Stimulated activated CD8-positive, alpha-beta memory T cell treated with anti-CD3 and anti-CD28 coated beads, Interleukin-7, amount 100 ng/mL, for 24 hours (primary cell): ENCODE measurements at regions not wholly inside any gene's neighbourhood (a gene's known extent, or its start where the extent isn't known, plus 50 kb on each side); places are given as distances from the start of the nearest gene placed in this dataset.

ENCODE experiments used
- DNase-seq: peaks from one replicate; pipeline ENCODE4 v3.0.0-alpha.2; 2020; ENCODE audit warnings: low read depth

- DNase-seq: no peak
Measured at GRCh38 chr6:2535506-2535905, 215.2 kb downstream of the MYLK4 start.

DNA sequence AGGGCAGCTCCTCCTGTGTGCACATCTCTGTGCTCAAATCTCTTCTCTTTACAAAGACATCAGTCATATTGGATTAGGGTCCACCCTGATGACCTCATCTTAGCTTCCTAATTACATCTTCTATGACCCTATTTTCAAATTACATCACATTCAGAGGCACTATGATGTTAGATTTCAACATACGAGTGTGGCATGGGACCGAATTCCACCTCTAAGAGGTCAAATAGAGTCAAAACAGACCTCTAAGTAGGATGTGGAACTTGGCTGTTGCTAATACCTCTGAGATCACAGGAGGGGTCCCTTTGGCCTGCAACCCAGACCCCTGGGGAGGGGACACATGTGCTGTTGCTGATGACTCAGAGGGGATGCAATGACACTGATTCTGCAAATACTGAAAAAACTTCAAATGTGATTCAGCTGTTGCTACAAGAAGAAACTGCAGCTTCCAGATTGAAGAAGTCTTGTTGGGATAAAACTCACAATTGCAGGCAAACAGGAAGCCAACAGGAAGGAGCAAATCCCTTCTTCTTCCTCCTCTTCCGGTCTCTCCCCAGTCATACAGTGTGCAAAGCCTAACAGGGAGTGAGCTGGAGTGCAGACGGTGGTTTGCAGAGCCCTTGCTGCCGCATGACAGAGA, 216.2 kb downstream of the MYLK4 start:
- DNase-seq: no peak

DNA sequence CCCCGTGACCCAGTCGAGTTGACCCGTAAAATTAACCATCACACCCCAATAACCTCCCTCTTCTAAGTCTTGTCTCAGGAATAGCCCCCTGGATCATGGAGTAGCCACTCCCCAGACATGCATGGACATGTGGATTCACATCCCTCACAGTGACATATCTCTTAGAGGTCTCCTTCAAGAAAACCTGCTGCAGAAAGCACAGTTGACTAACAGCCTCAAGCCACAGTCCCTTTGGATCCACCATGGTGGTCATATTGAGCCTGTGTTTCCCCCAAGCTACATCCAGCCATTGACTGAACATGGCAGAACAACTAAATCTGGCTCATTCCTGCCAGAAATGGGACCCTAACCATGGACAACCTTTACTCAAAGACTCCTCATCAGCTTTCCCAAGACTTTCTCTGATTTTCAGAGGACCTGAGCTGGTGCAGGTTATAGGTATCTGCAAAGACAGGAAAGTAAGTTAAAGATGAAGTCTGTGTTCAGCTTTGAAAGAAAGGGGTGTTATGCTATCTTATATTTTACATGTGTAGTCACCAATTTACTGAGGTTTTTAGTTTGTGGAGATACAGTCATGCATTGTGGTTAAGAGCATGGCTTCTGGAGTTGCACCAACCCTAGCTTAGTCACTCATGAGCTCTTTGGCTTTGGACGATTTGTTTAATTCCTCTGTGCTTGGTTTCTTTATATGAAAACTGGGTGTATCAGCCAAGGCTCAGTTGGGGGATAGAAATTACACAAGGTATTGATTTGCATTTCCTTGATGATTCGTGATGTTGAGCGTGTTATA, 219.1 kb downstream of the MYLK4 start:
- DNase-seq: no peak

DNA sequence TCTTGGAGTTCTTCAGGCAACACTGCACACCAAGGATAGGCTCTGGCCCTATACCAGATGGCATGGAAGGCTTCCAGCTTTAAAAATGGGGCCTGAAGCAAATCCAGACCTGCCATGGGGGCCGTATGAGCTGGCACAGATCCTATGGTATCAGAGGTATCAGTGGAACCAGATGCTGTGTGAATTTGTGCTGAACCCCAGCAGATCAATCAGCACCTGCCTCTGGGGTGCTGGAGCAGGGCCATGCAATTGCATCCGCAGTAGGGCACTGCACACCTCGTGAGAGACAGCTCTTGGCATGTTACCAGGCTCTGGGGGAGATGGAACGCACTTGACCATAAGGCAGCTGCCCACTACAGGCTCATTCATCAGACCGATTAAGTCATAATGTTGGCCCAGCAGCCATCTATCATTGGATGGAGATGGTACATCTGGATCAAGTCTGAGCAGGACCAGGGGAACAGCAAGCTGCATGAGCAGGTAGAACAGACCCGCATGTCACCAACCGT, 221.5 kb downstream of the MYLK4 start:
- DNase-seq: no peak

DNA sequence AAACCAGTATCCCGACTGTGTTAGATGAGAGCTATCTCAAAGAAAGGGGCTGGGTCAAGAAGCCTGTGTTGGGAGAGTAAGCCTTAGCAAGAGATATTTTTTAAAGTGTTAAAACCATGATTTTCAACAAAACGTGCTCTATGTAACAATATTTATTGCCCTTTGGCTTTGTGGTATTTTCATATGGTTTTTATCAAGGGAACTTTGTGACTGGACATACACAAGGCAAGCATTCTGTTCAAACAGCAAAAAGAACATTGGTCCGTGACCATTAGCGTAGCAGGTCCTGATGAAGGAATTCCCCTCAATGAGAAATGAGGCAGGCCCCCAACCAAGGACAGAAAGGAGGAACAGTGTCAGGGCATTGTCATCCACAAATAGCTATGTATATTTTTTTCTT, 222.6 kb downstream of the MYLK4 start:
- DNase-seq: no peak

GRCh38 chr6:2526766-2527165, 224.0 kb downstream of the MYLK4 start:
- no peak for DNase-seq

DNA sequence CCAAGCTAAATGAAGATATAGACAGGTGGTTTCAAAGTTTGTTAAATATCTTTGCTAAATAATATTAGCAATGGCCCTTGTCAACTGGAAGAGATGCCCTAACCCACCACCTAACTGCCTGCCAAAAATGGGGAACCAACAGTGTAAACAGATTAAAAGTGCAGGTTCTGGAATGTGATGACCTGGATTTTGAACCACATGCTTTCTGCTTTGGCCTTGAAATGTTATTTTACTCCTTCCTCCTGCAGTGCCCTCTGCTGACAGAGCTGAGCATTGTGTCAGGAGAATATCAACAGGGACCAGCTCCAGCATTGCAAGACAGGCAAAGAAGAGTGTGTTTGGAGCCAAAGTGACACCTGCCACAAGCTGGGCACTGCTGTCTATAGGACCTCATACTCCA, 226.6 kb downstream of the MYLK4 start:
- no peak for DNase-seq

DNA sequence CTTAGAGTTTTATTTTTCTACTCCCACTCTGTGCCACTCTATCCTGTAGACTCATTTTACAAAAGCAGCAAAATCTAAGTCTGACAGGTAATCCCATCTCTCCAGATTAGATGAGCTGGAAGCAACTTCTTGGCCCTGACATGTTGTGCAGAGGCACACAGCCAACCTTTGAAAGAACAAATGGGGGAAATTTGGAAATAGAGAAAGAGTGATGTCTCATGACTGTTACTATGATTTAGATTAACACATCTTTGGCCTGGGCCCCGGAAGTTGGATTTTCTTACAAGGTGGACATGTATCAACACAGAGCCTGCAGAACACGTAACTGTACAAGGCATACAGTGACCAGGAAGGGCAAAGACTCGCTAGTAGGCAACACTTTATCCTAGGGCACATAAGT, 227.7 kb downstream of the MYLK4 start:
- no peak for DNase-seq

GRCh38 chr6:2522521-2522920, 228.2 kb downstream of the MYLK4 start:
- DNase-seq: no peak

GRCh38 chr6:2517855-2518473, 232.8 kb downstream of the MYLK4 start:
- no peak for DNase-seq

DNA sequence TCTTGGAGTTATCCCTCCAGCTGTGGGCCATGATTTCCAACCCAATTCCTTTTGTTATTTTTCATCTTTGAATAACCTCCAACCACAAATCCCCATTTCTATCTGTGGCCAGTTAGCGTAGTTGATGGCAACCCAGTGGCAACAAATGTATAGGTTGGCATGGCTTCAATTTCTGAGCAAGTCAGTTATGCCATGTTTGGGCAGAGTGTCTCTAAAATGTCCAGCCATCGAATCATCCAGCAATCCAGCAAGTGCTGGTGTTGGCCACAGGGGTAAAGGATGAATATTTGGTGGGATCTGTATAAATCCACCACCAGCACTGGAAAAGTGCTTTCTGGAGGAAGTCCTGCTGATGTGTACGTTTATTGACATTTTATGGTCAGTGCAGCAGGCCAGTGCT, 233.3 kb downstream of the MYLK4 start:
- DNase-seq: no peak

DNA sequence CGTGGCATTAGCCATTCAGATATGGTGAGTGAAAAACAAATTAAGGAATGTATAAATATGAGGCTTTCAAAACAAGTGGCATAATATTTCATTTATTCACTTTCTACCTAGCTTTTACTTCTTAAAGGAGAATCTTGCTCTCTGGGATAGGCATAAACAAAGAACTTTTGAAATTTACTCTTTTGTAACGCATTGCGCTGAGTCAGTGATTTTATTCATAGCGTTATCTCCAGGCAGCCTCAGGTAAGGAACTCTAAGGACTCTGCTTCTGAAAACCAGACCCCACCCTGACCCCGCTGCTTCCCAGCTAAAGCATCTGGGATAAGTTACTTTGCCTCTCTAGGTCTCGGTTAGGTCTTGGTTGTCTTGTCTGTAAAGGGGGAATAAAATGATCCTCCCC, 234.7 kb downstream of the MYLK4 start:
- no peak for DNase-seq

- no peak for DNase-seq
Measured at GRCh38 chr6:2514965-2515543, 235.7 kb downstream of the MYLK4 start.

DNA sequence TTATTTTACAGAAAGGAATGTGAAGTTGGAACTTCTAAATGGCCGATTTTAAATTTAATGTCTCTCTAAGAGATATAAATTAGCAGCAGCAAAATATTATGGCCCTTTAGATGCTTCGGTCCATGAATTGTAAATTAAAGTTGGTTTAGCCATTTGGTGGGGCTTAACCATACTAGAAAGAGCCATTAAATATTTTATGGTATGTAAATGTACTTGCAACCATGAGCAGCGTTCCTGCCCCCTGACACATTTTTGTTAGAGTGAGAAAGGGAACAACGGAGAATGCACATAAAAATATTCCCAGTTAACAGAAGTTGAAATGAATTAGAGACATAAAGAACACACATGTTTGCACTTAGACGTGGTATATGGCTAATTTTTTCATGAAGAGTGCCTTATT, 237.9 kb downstream of the MYLK4 start:
- DNase-seq: no peak

DNA sequence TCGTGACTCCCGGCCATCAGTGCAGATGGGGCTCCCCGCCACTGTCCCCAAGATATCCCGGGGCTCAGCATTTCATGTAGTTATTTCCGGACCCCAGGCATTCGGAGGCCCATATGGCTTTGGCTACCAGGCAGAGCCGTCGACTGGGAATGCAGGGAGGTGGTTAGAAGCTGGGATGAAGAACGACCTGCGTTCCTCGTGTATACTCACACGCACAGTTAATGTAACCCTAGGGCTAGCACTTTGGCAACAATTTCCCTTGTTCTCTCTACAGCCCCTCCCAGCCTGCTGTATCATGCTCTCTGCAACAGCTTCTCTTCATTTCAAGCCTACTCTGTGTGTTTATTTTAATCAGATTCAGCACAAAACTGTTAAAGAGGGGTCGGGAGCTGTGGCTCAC, 240.4 kb downstream of the MYLK4 start:
- DNase-seq: no peak

DNA sequence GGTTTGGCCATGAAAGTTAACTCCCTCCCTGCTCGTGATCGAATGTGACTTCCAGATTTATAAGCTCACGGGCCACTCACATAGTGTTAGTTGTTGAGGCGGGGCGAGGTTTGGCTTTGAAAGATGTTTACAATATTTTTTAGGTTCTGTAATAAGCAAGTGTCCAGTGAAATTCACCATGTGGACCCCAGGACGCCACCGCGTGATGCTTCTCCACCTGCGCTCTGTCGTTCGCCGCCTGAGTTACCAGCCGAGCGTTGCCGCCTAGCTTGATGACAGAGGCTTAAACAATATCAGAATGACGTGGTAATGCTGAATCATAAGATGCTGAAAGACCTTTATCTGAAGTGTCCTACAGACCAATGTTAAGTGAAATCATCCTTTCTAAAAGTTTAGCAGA, 241.0 kb downstream of the MYLK4 start:
- no peak for DNase-seq

- no peak for DNase-seq
Measured at GRCh38 chr6:2508071-2508470, 242.7 kb downstream of the MYLK4 start.

GRCh38 chr6:2507521-2508037, 243.1 kb downstream of the MYLK4 start:
- no peak for DNase-seq

- no peak for DNase-seq
Measured at GRCh38 chr6:2507016-2507415, 243.7 kb downstream of the MYLK4 start.

- no peak for DNase-seq
Measured at GRCh38 chr6:2505624-2506023, 245.1 kb downstream of the MYLK4 start.

DNA sequence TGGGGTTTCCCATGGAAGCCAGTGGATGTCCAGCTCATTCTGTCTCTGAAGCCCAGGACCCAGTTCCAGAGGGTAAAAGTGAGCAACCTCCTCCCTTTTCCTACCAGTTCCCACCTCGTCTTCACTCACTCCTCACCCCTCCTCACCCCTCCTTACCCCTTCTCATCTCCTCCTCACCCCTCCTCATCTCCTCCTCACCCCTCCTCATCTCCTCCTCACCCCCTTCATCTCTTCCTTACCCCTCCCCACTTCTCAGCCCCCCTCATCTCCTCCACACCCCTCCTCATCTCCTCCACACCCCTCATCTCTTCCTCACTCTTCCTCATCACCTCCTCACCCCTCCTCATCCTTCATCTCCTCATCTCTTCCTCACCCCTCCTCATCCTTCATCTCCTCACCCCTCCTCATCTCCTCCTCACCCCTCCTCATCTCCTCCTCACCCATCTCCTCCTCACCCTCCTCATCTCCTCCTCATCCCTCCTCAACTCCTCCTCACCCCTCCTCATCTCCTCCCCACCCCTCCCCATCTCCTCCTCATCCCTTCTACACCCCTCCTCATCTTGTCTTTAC, 246.1 kb downstream of the MYLK4 start:
- DNase-seq: no peak

GRCh38 chr6:2503816-2504494, 246.8 kb downstream of the MYLK4 start:
- no peak for DNase-seq
